ENCODE measurements at regions not wholly inside any gene's neighbourhood (a gene's known extent, or its start where the extent isn't known, plus 50 kb on each side); places are given as distances from the start of the nearest gene placed in this dataset.

- no peak for DNase-seq
These were observed 537.1 kb upstream of the MEX3C start for GRCh38 chr18:51734576-51734975.

DNA sequence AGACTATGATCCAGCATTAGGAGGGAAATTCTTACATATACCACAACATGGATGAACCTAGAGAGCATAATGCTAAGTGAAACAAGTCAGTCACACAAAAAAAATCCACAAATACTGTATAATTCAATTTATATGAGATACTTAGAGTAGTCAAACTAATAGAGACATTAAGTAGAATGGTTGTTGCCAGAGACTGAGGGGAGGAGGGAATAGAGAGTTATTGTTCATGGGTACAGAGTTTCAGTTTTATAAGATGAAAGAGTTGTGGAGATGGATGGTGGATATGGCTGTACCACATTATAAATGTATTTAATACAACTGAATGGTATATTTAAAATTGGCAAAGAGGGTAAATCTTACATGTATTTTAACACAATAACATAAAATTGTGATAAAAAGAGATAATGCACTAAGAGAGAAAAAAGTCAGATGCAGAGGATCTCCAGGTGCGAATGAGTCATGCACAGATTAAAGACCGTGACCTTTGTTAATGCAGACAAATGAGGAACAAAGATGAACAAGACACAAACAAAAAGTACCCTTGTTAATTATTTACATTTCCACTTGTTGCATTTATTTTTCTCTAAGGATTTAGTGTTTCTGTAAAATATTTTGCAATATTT lies 541.7 kb upstream of the MEX3C start:
- DNase-seq: no peak

GRCh38 chr18:51751901-51752300 lies 554.4 kb upstream of the MEX3C start:
- DNase-seq: no peak

DNA sequence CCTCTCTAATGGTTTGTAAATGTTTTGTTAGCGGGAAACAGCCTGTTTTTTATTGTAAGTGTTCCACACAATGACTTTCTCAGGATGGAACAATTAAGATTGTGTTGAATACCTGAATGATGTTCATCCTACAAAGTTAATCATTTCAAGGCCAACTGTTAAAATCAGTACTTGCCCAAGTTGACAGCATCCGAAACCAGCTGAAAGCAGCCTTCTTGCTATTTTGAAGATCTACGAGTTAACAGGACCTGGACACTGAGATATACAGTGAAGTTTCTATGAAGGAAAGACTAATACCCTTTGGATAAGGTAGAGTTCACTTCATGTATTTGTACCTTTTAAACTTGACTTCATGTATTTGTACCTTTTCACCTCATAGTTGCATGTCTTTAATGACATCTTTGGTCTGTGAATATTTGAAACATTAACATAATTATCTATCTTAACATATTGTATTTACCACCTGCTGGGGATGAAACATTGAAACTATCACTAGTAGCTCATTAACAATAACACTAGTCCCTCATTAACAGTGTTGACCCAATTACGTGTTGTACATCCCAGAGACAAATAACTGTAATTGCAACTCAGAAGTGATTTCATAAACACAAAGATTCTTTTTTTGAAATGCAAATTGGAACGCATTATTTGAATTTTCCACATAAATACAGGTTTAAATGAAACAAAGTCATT lies 556.0 kb upstream of the MEX3C start:
- peak in 2 of 3 experiments; percentile 12 to 71 for DNase-seq

DNA sequence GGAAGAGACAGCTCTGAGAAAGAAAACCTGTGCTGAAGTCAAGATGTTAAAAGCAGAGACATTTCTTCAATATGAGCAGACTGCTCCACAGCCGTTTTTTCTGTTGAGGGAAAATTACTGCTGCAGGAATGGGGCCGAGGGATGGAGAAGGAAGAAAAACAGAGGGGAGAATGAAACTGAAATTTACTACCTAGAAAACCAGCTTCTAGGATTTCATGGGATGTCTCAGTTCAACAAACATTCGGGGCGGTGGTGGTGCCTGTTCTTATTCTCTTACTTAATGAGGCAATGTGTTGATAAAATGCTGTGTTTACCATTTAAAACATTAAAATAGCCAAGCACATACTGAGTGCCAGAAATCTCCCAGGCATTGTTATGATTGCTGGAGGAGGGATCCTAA lies 557.1 kb upstream of the MEX3C start:
- no peak for DNase-seq

GRCh38 chr18:51757255-51757924 lies 559.9 kb upstream of the MEX3C start:
- DNase-seq: no peak

GRCh38 chr18:51762373-51762772 lies 564.9 kb upstream of the MEX3C start:
- no peak for DNase-seq

DNA sequence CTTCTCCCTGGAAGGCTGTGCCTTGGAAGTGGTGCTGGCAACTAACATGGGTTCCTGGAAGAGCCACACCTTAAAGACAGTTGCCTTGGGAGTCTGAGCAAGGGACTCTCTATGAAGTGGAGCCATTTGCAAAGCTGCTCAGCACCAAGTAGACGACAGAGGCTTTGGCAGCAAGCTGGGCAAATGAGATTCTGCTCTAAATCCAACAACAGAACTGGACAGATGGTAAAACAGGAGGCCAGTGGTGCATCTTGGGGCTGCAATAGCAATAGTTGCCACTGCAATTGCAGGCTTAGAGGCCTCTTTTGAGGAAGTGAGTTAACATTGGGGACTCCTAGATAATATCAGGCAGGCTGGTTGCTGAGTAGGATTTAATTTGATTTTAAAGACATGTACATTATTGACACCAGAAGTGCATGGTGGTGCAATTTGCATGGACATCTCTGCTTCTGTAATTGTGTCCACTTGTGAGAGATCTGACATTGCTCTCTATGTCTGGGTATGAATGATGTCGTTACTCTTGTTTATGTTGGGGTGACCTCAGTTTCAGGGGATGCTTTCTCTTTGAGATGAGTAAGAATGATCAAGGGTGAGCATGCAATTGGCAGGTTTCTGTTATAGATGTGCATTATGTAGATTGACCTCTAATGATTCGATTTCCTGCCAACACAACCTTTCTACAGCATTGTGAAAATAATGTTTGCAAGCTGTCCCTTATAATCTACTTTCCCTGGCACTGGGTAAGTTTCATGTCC lies 568.3 kb upstream of the MEX3C start:
- no peak for DNase-seq

DNA sequence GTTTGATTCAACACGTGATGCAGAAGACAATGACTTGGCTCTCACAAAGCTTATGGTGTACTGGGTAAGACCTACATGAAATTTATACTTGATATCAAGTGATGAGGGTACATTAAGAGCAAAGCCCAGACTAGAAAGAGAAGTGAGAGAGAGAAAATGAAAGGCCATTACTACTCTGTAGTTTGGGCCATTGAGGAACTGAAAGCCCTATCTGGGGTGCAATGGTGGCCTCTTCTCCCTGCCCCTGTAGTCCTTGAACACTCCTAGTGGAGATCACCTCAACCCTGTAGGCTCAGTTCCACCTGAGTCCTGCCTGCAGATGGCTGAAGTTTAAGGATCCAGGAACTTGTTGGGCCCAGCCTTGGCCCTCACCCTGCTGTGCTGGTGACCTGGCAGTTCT lies 569.8 kb upstream of the MEX3C start:
- DNase-seq: no peak

- peak in 1 of 3 experiments; percentile 48 for DNase-seq
These were observed 561.9 kb upstream of the DCC start for GRCh38 chr18:51778115-51778514.

GRCh38 chr18:51789871-51790270 lies 550.1 kb upstream of the DCC start:
- peak in 1 of 3 experiments; percentile 50 for DNase-seq

GRCh38 chr18:51801514-51801913 lies 538.5 kb upstream of the DCC start:
- no peak for DNase-seq

DNA sequence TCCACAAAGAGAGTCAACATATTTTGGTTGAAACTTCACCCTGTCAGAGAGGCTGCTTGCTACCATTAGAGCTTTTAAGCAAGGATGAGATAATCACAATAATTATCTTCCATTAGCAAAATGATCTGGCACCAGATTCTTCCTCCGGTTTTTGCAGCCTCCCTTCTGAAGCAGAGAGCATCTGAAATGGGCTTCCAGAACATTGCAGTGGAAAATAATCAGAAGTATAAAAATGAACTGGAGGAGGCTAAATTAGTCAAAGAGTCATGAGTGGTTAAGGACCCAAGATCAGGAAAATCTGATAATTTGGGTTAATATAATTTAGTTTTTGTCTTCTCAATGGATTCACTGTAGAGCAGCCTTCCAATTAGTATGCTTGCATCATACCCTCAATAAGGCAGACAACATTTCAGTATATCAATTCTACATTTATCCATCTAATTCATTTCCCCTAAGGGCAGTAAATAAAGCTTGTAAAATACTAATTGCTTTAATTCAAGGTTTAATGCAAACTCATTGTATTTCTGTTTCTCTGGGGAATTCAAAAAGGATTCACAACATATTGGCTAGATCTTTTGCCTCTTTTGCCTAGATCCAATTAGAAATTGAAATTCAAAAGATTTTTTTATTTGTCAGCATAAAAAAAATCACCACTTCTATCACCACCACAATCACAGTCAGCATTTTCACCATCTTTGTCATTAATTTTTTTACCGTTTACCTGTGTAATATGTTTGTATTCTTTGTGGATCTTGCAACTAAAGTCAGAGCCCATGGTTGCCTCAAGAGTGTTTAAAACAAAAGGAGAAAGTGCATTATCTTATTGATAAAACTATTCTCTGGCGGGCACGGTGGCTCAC lies 537.2 kb upstream of the DCC start:
- peak in 2 of 3 experiments; percentile 58 to 91 for DNase-seq

DNA sequence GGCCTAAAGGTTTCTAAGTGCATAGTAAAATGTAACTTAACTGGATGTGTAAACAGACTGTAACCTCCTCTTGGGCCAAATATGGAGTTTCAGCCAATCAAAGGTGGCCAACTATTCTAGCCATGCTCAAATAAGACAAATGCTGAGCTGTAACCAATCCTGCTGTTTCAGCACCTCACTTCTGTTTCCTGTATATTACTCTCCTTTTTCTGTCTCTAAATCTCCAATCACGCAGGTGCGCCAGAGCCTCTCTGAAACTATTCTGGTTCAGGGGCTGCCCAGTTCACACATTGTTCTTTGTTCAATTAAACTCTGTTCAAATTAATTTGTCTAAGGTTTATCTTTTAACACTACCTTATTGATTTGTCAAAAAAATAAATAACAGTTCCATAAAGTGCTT lies 532.7 kb upstream of the DCC start:
- DNase-seq: no peak

DNA sequence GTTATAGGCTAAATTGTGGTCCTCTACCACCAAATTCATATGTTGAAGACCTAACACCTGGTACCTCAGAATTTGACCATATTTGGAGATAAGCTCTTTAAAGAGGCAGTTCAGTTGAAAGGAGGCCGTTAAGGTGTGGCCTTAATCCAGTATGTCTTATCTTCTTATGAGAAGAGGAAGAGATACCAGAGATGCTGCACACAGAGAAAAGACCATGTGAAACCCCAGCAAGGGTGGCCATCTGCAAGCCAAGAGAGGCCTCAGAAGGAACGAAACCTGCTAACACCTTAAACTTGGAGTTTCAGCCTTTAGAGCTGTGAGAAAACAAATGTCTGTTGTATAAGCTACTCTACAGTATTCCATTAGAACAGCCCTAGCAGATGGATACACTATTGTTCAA lies 528.1 kb upstream of the DCC start:
- DNase-seq: no peak

DNA sequence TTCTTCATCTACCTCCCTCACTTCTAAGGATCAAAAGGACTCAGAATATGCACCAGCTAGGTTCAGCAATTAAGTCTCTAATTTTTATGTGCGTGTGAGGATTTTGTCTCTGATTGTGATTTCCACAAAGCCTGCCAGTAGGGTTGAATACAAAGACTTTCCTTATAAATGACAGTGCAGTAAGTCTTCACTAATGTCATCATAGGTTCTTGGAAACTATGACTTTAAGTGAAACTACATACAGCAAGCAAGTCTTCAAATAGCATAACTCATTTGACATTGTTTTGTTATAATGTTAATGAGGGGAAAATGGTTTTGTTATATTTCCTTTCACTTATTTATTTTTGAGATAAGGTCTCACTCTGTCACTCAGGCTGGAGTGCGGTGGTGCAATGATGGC lies 526.3 kb upstream of the DCC start:
- no peak for DNase-seq

DNA sequence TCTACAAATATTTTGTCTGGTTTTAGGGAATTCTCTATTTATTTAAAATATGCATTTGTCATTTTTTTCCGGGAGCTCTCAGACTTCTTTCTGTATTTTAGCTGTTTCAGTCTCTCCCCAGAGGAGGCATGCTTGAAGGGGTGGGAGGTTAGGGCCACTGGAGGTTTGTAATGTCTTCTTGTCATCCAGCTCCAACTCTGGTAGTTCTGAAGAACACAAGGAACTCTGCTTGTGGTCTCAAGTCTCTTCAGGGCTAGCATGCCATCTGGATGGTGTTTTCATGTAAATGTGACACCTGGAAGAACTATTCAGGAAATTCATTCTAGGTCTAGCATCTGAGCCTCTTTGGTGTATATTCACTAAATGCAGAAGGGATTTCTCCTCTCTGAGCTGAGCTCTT lies 518.4 kb upstream of the DCC start:
- DNase-seq: no peak

GRCh38 chr18:51824746-51825145 lies 515.3 kb upstream of the DCC start:
- no peak for DNase-seq

DNA sequence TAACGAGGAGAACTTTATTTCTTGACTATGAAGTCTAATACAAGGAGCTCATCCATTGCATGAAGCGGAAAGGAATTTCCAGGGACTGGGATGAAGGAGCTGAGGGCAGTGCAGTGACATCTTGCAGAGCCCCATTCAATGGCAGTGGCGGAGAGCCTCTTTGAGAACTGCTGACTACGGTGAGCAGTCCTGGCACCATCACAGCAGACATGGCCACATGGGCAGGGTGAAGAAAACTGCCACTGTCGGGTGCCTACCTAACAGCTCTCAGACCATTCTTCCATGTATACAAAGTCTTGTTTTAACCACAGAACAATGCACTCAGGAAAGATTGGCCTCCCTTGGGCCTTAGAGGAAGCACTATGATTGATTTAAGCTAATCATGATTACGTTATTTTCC lies 506.1 kb upstream of the DCC start:
- DNase-seq: no peak

DNA sequence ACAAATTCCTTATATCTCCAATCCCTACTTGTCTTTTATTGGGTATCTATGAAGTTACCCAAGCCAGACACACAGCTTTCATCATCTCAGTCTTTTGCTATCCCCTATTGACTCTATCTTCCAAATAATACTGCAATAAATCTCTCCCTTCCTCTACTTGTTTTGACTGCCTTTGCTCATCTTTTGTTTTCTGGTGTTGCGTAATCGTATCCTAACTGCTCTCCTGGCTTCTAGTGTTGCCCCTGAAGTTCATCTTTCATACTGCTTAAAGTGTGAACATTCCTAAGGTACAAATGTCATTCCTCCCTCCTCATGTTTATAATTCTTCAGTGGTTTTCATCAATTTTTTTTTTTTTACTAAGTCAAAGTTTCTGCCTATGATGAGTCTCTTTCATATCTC lies 491.3 kb upstream of the DCC start:
- no peak for DNase-seq

GRCh38 chr18:51852681-51853080 lies 487.3 kb upstream of the DCC start:
- no peak for DNase-seq

DNA sequence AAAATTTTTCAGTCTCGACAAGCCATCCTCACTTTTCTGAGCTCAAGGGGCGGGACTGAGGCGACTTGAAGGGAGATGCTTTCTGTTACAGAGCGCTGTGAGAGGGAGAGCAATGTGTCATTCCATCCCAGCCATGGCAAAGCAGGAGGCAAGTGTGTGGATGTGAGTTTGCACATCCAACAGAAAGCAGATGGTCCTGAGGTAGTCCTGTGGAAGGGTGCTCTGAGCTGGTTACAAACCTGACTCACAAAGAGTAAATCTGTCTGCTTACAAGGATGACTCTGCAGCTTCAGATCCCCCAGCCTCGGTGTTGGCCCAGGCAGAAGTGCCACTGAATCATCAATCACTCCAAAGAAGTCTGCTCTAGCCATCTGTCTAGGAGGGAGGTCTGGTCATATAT lies 482.0 kb upstream of the DCC start:
- DNase-seq: no peak

GRCh38 chr18:51861046-51861445 lies 479.0 kb upstream of the DCC start:
- no peak for DNase-seq

All from NCI-H1417 (cell line).